C4-2B (cell line): ENCODE measurements at regions not wholly inside any gene's neighbourhood (a gene's known extent, or its start where the extent isn't known, plus 50 kb on each side); places are given as distances from the start of the nearest gene placed in this dataset.

Experiments used
- H3K27ac ChIP-seq: fragments of 450-650 bp; 2 replicates; pipeline ENCODE4 v1.5.1; 2017
- CTCF ChIP-seq: fragments of 450-650 bp; conservative IDR thresholded peaks from 2 replicates; pipeline ENCODE4 v1.5.1; 2017; ENCODE audit warnings: mild to moderate bottlenecking
- ZFX ChIP-seq: fragments of 450-650 bp; IDR thresholded peaks from 2 replicates; pipeline ENCODE4 v1.6.1; 2017

DNA sequence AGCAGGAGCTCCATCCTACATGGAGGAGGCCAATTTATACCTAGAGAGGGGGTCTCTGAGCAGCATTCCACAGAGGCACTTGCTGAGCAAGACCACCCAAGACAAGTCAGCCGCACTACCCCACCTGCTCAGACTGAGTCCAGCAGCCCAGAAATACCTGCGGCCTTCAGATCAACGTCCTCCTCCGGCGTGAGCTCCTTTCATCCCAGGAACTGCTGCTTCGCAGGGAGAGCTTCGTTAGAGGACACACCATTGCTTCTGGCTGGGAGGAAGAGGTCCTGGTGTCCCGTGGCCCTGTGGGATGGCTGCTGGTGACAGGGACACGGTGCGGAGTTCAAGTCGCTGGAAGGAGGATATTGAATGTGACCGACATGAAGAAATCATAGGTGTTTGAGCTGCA lies 216.9 kb upstream of the PPP2R2D start:
- H3K27ac ChIP-seq = no peak overlapping the region
- TF ChIP-seq ZFX (no peak), CTCF (no peak)

DNA sequence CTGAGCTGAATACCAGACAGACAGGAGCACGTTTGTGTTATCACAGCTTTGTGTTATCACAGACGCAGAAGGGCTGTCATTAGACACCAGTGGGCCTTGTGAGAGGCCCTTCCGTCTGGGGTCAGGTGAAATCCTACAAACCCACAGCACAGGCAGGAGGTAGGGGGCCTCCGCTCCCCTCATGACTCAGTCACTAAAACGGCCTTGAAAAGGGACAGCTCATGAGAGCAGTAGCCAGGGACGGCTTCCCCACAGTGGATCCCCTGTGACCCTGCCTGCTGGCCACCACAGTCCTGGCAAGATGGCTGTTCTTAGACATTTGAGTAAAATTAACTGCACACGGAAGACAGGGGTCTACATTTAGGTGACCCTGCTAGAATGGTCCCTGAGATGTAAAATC lies 215.8 kb upstream of the PPP2R2D start:
- no peak overlapping the region for H3K27ac ChIP-seq
- TF ChIP-seq ZFX (no peak), CTCF (no peak)

DNA sequence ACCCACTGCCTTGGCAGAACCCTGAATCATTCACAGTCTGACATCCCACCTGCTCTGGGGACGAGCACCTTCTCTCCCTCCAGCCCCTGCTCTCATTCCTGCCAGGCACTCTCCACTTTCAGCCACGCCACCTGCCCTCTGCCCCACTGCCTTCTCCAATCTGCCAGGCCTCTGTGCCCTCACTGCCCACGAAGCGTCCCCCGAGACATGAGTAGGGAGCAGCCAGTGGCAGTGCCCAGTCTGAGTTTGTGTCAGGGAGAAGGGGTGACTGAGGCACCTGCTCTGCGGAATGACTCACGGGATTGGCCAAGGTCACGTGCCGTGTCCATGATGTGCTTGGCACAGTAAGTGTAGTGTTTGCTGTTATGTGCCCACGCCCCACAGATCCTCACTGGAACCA lies 215.2 kb upstream of the PPP2R2D start:
- TF ChIP-seq CTCF = no peak
- TF ChIP-seq ZFX = no peak
- no peak overlapping the region for H3K27ac ChIP-seq

DNA sequence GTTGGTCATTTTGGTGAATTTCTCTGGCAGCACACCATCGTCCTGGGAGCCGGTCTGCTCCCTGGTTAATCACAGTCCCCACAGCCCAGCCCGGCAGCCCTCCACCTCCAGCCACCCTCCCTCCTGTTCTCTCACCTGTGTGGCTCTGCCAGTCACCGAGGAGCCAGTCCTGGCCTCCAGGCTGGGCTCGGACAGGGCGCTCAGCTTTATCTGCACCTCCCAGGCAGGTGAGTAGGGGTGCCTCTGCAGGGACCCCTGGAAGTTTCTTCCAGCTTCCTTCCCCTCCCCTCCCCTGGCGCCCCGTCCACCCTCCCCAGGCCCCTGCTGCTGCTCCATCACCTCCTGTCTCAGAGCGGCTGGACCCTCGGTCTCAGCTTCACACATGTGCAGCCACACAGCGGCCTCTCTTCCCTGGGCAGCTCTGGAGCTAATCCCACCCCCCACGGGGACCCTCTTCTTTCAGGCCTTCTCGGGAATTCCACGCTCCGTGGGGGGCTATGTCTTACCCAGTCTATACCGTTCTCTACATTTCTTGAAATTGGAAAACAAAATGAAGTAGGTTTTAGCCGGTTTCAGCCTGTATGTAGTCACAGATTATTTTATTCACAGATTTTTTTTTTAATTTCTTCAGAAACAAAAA lies 213.9 kb upstream of the PPP2R2D start:
- TF ChIP-seq CTCF (no peak), ZFX (no peak)
- no peak overlapping the region for H3K27ac ChIP-seq

DNA sequence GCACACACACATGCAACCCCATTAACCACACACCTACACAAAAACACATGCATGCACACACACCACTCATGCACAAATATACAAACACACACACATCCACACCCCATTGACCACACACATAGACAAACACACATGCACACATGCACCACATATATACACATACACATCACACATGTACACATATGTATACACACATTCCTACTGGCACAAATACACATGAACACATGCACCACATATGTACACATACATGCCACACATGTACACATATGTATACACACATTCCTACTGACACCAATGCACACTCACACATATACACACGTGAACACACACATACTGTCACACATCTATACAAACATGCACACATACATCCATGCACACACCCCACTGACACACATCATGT lies 212.5 kb upstream of the PPP2R2D start:
- TF ChIP-seq CTCF (no peak), ZFX (no peak)
- no peak overlapping the region for H3K27ac ChIP-seq

DNA sequence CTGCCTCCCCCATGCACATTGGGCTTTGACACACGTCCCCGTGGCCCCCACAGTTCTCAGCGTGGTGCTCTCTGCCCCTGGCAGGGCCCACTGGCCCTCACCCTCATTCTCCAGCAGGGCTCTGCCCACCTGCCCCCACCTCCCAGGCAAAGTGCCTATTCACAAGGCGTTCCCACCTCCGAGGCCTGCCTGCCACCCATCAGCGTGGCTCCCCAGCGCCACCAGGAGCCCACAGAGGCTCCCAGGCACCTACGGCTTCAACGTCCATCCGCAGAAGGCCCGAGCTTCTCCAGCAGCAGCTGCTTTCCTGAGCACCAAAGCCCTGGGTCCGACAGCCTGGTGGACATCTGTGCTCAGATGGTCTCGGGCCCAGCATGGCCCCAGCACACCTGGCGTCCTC lies 211.8 kb upstream of the PPP2R2D start:
- H3K27ac ChIP-seq = no peak overlapping the region
- no peak for TF ChIP-seq ZFX
- no peak for TF ChIP-seq CTCF

GRCh38 chr10:131689486-131689885 lies 211.3 kb upstream of the PPP2R2D start:
- TF ChIP-seq ZFX = no peak
- TF ChIP-seq CTCF = no peak
- no peak overlapping the region for H3K27ac ChIP-seq
